Right lung (tissue), 2 donors: ENCODE measurements at regions not wholly inside any gene's neighbourhood (a gene's known extent, or its start where the extent isn't known, plus 50 kb on each side); places are given as distances from the start of the nearest gene placed in this dataset.
"Not testable (repeated sequence)": the region's sequence is repeated elsewhere in the genome, so short reads cannot be mapped to it uniquely, and the experiment has no call there.

ENCODE experiments used
- DNase-seq, 2 donors: peaks; one replicate each; pipeline ENCODE4 v3.0.0-alpha.2; 2013

GRCh38 chr1:234799021-234799689 is 189.2 kb upstream of the IRF2BP2 start:
- DNase-seq = not testable (repeated sequence)

DNA sequence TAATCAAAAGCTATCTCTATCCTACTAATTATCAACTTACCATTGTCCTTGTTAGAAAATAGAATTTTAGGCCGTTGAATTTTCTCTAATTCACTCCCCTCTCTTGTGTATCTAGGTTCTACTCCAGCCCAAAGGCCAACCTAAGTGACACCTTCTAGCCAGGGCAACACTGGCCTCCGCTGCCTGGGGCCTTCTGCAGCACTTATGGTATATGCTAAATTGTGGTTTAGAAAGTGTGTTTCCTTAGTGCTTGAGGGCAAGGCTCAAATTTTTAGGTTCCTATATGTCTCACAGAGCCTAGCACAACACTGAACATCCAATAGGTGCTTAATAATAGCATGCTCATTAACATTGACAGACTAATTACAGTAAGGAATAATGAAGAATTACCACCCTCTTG is 187.2 kb upstream of the IRF2BP2 start:
- DNase-seq = not testable (repeated sequence)

- DNase-seq = not testable (repeated sequence)
These were observed 186.4 kb upstream of the IRF2BP2 start for GRCh38 chr1:234796438-234796792.

- not testable (repeated sequence) for DNase-seq
These were observed 185.9 kb upstream of the IRF2BP2 start for GRCh38 chr1:234795711-234796437.

GRCh38 chr1:234795007-234795406 is 185.0 kb upstream of the IRF2BP2 start:
- not testable (repeated sequence) for DNase-seq

GRCh38 chr1:234794452-234794851 is 184.5 kb upstream of the IRF2BP2 start:
- DNase-seq = not testable (repeated sequence)

GRCh38 chr1:234793924-234794323 is 183.9 kb upstream of the IRF2BP2 start:
- not testable (repeated sequence) for DNase-seq

DNA sequence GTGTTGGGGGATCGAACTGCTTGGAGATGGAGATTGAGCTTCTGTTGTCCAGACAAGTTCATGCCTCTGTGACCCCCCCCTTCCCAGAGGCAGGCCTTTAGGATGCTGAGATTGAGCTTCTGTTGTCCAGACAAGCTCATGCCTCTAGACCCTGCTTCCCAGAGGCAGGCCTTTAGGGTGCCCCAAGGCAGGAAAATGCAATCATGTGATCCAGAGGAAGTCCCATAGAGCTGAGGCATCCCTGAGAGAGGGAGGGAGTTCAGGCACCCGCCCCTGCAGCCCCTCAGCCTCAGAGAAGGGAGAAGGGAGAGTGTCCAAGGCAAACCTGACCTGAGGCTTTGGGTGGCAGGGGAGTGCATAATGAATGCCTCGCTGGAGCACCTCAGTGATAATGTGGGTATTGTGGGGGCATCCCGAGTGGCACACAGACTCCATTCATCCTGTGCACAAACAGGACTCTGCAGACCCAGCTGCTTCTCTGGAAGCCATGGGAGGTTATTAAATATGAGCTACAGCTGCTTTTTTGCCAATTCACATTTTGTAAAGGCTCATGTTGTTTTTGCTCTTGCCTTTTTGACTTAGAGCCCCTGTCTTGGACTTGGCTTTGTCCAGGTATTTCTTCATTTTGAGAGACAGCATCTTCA is 182.4 kb upstream of the IRF2BP2 start:
- not testable (repeated sequence) for DNase-seq

DNA sequence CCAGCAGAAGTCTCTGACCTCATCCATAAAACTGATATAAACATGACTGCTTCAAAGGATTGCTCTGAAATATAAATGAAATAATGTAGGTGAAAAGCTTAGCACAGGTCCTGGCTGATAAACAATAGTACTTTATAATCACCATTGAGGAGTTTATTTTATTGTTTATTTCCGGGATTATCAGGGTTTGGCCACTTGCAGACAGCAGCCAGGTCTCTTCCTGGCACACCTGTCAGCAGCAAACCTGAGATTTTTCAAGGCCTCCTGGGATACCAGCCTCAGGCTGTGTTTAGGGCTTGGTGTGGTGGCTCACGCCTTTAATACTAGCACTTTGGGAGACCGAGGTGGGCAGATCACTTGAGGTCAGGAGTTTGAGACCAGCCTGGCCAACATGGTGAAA is 181.6 kb upstream of the IRF2BP2 start:
- not testable (repeated sequence) for DNase-seq

- DNase-seq = not testable (repeated sequence)
These were observed 180.4 kb upstream of the IRF2BP2 start for GRCh38 chr1:234790333-234790732.

GRCh38 chr1:234787011-234787584 is 177.1 kb upstream of the IRF2BP2 start:
- not testable (repeated sequence) for DNase-seq

DNA sequence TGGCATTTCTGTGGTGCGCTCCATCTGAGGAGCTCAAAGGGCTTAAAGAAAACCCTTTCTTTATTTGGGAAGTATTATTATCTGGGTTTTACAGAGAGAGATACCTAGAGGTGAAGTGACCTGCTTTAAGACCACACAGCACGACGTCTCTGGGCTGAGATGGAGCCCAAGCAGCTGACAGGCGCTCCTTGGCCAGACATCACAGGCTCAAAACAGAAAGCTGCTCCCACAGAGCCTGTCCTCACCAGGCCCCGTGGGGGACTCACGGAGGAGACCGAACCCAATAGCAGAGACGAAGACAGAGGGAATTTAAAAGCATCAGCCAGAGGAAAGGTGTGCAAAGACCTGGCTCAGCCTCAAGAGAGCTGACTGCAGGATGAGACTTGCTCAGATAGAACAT is 175.9 kb upstream of the IRF2BP2 start:
- not testable (repeated sequence) for DNase-seq

GRCh38 chr1:234785471-234785919 is 175.5 kb upstream of the IRF2BP2 start:
- DNase-seq = not testable (repeated sequence)

DNA sequence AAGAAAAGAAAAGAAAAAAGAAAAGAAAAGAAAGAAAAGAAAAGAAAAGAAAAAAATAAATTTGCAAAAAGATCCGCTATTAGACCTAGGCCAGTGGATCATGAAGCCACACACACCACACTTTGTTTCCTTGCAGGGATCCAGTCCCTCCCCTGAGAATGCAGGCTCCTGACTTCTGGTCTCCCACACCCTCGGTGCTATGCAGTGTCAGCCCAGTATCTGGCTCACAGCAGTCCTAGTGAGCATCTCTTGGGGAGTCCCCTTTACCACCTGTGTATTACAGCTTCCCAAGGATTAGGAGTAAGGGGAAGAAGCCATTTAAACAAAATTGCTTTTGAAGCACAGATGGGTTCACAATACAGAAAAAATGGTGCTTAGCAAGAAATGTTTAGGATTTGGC is 174.1 kb upstream of the IRF2BP2 start:
- not testable (repeated sequence) for DNase-seq

- no peak for DNase-seq
These were observed 172.8 kb upstream of the IRF2BP2 start for GRCh38 chr1:234782791-234783190.

- no peak for DNase-seq
These were observed 172.2 kb upstream of the IRF2BP2 start for GRCh38 chr1:234782105-234782751.

DNA sequence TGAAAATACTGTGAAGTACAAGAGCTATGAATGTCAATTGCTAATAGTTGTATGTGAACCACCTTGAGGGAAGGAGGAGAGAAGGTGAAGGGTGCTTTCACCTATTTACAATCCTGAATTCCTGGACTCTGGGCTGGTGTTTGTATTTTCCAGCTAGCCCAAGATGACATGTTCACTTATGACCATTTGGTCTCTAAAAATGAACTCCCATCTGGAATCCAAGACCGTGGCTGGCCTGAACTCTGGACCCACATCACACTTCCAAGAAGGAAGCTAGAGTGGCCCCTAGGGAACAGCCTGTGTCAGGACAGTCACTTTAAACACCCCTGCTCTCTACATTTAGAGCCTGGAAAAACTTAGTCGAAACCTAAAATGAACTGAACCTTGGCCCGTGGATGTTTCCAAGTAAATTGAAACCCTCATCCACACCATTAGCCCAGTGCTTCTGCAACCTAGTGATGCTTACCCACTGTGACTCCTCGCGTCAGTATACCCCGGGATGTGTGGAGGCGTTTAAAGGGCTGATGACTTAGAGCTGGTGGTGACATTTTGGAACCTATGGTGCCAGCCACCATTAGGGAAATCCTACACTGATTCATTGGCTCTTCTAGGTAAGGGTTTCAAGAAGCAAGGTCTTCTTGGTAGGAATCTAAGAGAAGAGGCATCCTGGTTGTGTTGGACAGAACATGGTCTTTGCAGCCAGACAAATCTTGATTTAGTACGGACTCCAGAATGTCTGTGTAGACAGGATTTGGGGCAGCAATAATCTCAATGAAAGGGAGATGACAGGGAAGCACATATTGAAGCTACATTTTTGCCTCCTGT is 171.5 kb upstream of the IRF2BP2 start:
- no peak for DNase-seq

- no peak for DNase-seq
These were observed 170.7 kb upstream of the IRF2BP2 start for GRCh38 chr1:234780531-234781162.

DNA sequence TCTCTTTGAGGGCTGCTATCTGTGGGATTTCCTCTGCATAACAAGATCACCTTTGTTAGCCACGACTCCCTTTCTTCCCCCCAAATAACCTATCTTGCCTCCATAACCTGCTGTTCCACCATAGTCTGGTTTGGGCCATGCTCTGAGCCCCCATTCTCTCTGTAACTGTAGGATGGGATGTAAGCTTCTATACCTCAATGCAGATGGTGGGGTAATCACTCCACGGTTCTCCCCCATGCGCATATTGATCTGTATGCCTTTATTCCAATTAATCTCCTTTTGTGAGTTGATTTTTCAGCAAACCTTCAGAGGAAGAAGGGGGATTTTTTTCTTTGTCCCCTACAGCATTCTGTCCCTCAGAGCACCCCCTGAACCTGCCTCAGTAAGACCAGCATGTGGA is 170.1 kb upstream of the IRF2BP2 start:
- no peak for DNase-seq

DNA sequence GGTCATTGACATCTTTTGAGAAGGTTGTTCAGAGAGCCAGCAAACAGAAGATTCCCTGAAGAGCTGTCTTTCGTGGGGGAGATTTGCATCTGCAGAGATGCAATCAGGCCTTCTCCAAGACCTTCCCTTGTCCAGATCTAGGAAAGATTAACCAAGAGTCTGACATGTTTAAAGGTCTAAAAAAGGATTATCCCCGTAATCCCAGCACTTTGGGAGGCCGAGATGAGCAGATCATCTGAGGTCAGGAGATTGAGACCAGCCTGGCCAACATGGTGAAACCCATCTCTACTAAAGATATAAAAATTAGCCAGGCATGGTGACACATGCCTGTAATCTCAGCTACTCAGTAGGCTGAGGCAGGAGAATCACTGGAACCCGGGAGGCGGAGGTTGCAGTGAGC is 169.6 kb upstream of the IRF2BP2 start:
- not testable (repeated sequence) for DNase-seq

- no peak for DNase-seq
These were observed 169.2 kb upstream of the IRF2BP2 start for GRCh38 chr1:234779160-234779538.
